ENCODE measurements at regions not wholly inside any gene's neighbourhood (a gene's known extent, or its start where the extent isn't known, plus 50 kb on each side); places are given as distances from the start of the nearest gene placed in this dataset.

GRCh38 chr3:17982211-17982880 lies 239.9 kb upstream of the TBC1D5 start:
- DNase-seq = no peak

DNA sequence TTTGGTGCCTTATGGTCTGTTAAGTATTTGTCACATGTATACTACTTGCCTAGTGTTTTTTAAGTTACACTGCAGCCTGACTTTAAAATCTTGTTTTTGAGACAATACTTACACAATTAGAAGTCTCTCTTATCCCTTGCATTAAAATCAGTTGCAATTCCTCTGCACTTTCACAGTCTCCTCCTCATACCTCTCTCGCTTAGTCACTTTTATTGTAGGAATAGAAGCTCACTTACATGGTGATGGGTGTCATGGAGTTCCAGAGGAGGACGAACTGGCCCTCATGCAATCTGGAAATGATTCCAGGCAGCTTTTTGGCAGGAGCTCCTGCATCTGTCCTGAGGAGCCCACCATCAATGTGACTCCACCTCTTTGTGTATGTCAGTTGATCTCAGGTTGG lies 238.4 kb upstream of the TBC1D5 start:
- DNase-seq = no peak

DNA sequence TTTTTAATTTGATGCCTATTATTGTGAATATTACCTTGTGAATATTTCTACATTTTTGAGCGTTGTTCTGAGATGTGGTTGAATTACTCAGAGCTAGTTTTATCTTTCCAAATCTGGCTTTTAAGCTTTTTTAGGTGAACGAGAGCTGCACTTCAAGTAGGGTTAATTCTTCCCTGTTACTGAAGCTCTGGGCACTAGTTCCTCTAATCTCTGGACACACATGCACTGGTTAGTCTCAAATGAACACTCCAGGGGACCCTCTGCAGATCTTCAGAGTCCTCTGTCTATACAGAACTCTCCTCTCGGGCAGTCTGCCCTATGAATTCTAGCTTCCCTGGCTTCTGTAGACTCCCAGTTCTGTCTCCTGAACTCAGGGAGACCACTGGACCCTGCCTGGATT lies 237.5 kb upstream of the TBC1D5 start:
- no peak for DNase-seq

- DNase-seq = no peak
These were observed 236.8 kb upstream of the TBC1D5 start for GRCh38 chr3:17979252-17979651.

DNA sequence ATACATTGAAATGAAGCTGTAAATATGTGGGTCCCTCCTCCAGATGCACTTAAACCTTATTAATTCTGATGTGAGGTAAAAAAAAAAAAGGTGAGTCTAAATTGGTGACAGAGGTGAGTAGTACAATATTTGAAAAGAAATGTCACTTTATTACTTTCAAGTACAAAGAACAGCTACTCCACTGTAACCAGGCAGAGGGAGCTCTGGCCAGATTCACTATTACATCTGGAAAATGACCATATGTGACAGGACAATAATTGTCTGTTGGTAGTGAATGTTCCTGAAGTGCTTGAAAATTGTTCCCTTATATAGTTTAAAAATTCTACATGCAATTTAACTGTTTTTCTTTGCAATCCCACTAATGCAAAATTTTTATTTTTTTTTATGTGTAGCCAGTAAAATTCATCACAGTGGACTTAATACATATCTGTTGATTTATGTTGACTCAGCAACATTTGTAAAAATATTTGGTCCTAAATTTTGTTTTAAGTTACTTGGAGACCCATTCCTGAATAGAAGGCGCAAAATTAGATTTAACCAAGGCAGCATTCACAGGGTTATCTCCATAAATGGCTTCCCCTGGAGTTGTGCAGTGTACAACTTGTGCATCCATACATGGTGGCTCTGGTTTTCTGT lies 231.9 kb upstream of the TBC1D5 start:
- no peak for DNase-seq

DNA sequence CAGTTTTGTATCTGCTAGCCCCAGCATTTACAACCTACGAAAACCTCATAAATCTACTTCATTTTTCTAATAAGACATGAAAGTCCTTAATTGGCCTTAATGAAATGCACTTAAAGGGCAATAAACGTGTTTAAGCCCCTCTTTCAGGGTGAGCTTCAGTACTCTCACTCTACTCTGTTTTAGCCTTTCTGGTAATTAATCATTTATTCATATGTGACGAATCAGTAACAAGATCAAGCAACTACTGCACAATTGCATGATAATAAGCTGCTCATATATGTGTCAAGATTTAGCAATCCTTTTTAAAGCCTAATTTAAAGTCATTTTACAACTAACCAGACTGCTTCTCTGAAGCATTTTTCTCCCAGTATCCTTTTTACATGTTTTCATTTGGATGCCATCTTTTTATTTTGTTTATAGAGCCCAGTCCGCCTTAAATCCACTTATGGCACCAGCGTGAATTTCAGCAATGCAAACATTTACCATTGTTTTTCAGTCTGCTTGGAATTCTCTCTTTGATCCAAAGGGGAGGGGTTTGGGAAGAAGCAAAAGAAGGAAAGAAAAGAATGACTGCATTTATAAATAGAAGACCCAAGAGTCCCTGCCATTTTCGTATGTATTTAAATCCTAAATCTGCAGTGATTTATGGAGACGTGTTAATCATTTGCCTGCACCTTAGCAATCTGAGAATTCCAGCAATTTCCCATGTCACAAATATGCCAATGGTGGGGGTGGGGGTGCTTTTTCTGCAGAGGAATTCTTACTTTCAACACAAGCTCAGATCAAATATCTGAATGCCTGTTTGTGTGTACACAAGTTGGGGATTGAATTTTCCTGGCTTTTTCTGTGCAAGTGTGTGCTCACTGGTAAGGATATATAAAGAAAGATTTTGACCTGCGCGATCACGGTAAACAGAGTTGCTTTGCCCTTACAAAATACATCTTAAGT lies 230.8 kb upstream of the TBC1D5 start:
- DNase-seq = no peak

GRCh38 chr3:17972476-17972875 lies 230.0 kb upstream of the TBC1D5 start:
- no peak for DNase-seq

- no peak for DNase-seq
These were observed 229.6 kb upstream of the TBC1D5 start for GRCh38 chr3:17972030-17972429.

DNA sequence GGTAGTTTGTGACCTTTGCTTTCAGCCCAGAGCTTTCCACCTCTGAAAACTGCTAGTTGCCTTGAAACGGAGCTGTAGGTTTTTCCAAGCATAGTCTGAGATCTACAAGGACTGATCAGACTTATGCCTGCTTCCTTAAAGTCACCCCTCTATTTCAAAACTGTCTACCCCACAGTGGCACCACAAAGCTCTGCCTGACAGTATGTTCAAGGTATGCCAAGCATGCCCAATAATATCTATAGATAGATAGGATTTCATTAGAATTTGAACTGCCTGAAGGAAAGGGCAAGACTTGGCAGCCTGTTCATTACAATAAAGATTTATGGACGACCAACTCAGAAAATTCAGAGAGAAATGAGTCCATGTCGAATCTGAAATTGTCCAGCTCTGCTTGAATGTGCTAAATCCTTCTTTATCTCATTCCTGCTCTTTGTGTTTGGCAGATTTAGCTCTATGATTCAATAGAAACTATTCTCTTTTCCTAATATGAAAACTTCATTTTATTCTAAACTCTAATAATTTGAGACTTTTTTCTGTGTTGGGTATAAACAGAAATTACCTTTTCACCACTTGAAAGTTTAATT lies 227.6 kb upstream of the TBC1D5 start:
- DNase-seq = no peak

DNA sequence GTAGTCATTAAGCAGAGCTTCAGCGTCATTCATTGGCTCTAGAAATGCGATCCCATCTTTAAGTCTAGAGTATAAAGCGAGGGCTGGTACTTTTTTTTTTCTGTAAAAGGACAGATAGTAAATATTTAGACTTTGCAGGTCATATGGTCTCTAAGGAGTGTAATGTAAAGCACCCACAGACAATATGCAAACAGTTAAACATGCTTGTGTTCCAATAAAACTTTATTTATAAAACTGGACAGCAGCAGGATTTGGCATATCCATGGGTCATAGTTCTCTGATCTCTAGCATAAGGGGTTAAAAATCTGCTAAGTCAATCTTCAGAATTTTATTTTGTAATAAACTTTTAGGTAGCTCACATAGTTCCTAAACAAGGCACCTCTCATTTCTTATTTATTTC lies 226.8 kb upstream of the TBC1D5 start:
- DNase-seq = no peak

- DNase-seq = no peak
These were observed 225.6 kb upstream of the TBC1D5 start for GRCh38 chr3:17967953-17968607.

DNA sequence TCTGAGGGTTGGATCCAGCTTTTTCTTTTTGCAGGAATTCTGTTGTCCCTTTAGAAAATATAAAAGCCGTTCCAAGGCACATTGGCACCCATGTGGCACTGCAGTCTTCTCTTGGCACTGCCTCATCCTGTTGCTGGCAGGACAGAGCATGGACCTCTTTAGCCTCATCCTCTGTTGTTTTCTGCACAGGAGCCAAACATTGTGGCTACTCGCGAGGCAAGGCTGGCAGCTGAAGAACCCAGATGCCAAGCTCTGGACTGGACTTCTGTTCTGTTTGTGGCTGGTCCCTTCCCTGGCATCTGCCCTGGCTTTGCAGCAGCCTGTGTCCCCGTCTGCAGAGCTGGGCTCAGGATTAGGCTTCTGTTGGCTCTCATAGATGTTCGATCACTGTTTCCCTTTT lies 224.7 kb upstream of the TBC1D5 start:
- DNase-seq = no peak

GRCh38 chr3:17965331-17965730 lies 222.9 kb upstream of the TBC1D5 start:
- no peak for DNase-seq

GRCh38 chr3:17964108-17964507 lies 221.7 kb upstream of the TBC1D5 start:
- DNase-seq = no peak

DNA sequence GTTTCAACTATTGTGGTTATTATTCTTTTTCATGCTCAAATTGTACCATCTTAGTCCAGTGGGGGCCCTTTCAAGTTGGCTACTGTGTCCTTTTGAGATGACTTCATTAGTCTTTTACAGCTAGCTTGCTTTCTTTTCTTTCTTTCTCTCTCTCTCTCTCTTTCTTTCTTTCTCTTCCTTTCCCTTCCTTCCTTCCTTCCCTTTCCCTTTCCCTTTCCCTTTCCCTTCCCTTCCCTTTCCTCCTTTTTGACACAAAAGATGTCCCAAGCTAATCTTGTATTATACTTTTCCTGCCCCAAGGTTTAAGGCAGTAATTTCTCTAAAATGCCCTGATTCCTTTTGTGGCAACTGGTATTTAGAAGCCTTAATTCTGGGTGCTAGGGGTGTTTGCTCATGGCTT lies 213.0 kb upstream of the TBC1D5 start:
- no peak for DNase-seq

- DNase-seq = no peak
These were observed 212.4 kb upstream of the TBC1D5 start for GRCh38 chr3:17954801-17955200.

- DNase-seq = no peak
These were observed 208.8 kb upstream of the TBC1D5 start for GRCh38 chr3:17951241-17951640.

GRCh38 chr3:17949101-17949500 lies 206.7 kb upstream of the TBC1D5 start:
- DNase-seq = no peak

- DNase-seq = no peak
These were observed 205.4 kb upstream of the TBC1D5 start for GRCh38 chr3:17947833-17948232.

GRCh38 chr3:17946619-17947018 lies 204.2 kb upstream of the TBC1D5 start:
- no peak for DNase-seq

- DNase-seq = no peak
These were observed 203.5 kb upstream of the TBC1D5 start for GRCh38 chr3:17945799-17946399.
